NCI-H2107 treated with DMSO at 0.1 percent for 48 hours (cell line): ENCODE measurements at regions not wholly inside any gene's neighbourhood (a gene's known extent, or its start where the extent isn't known, plus 50 kb on each side); places are given as distances from the start of the nearest gene placed in this dataset.
"Not testable (repeated sequence)": the region's sequence is repeated elsewhere in the genome, so short reads cannot be mapped to it uniquely, and the experiment has no call there.

Source experiments
- DNase-seq: peaks from one replicate; lab custom pipeline; 2025; ENCODE audit not compliant: unreplicated experiment; lab: John Stamatoyannopoulos, UW

DNA sequence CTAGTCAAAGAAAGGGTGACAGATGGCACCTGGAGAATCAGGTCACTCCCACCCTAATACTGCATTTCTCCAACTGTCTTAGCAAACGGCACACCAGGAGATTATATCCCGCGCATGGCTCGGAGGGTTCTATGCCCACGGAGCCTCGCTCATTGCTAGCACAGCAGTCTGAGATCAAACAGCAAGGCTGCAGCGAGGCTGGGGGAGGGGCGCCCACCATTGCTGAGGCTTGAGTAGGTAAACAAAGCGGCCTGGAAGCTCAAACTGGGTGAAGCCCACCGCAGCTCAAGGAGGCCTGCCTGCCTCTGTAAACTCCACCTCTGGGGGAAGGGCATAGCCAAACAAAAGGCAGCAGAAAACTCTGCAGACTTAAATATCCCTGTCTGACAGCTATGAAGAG lies 268.1 kb upstream of the GRM3 start:
- DNase-seq: not testable (repeated sequence)

DNA sequence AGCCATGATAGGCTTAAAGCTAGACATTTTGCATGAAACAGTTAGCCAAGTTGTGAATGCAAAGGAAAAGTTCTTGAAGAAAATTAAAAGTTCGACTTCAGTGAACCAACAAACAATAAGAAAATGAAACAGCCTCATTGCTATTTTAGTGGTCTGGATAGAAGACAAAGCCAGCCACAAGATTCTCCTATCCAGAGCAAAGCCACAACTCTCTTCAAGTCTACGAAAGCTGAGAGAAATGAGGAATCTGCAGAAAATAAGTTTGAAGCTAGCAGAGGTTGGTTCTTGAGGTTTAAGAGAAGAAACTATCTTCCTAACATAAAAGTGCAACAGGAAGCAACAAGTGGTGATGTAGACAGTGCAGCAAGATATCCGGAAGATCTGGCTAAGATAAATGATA lies 271.4 kb upstream of the GRM3 start:
- DNase-seq: no peak

DNA sequence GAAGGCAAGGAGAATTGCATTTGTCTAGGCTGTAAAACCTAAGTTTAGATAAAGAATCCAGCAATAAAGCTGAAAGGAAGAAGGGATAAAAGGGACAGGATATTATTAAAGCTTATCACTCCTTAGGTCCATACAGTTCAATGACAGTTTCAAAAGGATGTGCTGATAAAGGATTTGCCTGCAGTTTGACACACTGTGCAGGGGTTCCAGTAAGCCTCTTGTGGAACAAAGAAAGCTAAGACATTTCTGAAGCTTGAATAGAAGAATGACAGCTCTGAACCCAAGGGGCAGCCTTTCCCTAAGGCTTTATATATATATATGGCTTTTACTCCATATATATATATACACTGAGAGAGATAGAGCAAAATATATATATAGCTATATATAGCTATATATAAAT lies 276.8 kb upstream of the GRM3 start:
- DNase-seq: no peak

DNA sequence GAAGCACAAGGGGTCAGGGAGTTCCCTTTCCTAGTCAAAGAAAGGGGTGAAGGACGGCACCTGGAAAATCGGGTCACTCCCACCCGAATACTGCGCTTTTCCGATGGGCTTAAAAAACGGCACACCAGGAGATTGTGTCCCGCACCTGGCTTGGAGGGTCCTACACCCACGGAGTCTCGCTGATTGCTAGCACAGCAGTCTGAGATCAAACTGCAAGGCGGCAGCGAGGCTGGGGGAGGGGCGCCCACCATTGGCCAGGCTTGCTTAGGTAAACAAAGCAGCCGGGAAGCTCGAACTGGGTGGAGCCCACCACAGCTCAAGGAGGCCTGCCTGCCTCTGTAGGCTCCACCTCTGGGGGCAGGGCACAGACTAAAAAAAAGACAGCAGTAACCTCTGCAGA lies 303.3 kb upstream of the GRM3 start:
- DNase-seq: not testable (repeated sequence)

DNA sequence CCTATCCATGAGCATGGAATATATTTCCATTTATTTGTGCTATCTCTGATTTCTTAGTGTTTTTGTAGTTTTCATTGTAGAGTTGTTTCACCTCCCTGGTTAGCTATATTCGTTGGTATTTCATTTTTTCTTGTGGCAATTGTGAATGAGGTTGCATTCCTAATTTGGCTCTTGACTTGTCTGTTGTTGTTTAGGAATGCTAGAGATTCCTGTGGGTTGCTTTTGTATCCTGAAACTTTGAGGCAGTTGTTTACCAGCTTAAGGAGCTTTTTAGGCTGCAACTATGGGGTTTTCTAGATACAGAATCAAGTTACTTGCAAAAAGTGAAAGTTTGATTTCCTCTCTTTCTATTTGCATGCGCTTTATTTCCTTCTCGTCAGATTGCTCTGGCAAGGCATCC lies 304.7 kb upstream of the GRM3 start:
- DNase-seq: no peak

DNA sequence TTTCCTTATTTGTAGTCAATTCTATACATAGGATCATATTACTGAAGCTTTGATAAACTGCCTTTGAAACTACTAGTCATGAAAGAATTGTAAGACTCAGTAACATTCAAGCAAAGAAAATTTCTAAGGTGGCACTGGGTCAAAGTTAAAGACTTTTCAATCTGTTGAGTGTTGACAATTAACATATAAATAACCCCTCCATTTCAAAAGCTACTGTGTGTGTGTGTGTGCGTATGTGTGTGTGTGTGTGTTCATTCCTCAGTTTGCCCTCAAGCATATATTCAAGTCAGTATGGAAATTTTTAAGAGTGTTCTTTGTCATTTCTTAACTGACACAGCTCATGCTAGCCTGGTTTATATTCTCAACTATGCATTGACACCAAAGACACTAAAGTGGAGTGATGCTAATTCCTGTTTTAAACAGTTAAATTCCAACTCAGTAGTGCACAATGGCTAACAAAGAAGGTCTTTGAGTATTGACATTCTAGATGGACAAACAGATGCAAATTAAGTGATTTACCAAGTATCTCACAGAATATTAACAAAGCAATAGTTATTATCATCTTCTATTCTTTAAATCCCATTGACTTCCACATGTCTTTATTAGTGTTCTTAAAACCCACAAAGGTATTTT lies 314.8 kb upstream of the GRM3 start:
- DNase-seq: no peak

DNA sequence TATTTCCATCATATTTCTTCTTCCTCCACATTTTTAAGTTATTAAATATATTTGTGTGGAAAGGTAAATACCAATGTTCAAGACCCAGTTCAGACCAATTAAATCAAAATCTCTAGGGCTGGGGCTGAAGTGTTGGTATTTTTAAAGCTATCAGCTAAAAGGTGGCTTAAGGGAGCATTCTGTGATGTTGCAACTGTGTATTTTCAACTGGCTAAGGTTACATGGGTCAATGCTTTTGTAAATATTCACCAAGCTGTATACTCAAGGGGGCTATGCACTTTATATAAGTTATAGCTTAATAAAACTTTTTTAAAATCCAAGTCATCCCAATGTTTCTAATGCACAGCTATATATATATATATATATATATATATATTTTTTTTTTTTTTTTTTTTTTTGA lies 316.9 kb upstream of the GRM3 start:
- no peak for DNase-seq

DNA sequence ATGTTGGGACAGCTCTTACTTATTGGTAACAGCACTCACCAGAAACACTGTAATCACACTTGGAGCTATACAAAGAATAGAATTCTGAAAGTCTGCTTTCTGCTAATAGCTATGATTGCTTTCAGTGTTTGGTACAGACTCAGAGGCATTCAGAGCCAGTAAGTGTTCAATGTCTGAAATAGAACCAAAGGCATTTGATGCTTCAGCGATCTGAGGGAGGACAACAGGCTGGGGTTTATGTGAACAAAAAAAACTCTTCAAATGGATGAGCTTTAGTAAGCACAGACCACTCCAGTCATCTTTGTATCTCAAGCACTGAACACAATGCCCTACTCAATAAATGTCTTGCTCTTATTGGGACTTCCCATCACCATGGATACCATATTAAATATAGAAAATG lies 322.8 kb upstream of the GRM3 start:
- no peak for DNase-seq

DNA sequence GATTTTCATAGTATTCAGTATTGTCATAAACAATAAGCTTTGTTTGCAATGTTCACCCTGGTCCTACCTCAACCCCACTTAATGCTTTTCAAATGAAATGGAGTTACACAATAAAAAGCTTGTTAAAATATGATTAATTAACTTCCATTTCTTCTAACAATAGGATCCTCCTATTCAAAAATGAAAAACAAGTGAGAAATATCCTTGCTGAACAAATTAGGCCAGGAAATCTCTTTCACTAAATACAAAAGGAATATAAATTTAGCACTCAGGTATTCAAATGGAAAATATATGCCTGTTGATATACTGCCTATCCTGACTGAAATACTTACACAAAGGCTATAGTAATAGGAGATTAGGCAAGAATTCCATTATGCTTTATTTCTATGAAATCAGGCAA lies 323.4 kb upstream of the GRM3 start:
- DNase-seq: no peak

DNA sequence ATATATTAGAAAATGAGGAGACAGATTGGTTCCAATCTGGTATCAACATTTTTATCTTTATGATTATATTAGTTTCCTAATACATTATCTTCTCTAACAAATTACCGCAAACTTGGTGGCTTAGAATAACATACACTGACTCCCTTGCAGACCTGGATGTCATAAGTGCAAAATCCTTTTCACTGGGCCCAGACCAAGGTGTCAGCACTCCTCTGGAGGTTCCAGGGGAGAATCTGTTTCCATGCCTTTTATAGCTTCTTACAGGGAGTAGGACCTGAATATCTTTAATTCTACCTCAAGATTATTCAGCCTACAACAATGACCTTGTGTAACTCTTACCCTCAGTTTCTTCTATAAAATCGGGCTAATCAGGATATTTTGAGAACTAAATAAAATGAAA lies 329.9 kb upstream of the GRM3 start:
- no peak for DNase-seq

DNA sequence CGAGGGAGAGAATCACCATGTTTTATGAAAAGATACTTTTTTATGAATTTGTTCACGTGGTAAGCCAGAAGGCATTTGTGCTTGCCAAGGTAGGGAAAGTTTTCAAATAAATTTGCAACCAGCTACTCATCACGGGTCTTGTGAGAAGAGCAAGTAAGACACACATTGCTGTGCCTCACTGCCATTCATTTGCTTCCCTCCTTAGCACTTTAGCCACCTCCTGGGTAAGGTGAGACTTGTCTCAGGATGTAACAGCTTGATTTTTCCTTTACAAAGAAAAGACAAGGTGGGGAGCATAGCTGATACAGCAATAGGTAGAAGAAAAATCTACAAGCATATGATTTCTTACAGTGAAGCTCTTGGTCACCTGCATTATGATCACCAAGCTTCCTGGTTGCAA lies 342.4 kb upstream of the GRM3 start:
- no peak for DNase-seq

DNA sequence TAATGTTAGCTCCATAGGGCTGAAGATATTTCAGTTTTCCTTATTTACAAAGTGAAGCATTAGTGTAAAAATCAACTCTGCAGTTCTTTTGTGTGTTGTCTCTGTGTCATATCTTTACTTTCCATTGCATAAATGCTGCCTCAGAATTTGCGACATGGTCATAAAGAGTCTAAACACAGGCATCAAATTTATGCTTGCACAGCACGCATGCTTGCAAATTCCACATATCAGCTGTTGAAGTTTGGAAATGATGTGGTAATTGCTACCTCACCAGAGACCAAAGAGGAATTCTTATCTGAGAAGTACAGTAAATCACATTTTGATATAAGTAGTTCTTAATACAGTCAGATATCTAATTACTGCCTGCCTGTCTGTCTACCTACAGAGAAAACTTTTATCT lies 348.2 kb upstream of the GRM3 start:
- DNase-seq: no peak

DNA sequence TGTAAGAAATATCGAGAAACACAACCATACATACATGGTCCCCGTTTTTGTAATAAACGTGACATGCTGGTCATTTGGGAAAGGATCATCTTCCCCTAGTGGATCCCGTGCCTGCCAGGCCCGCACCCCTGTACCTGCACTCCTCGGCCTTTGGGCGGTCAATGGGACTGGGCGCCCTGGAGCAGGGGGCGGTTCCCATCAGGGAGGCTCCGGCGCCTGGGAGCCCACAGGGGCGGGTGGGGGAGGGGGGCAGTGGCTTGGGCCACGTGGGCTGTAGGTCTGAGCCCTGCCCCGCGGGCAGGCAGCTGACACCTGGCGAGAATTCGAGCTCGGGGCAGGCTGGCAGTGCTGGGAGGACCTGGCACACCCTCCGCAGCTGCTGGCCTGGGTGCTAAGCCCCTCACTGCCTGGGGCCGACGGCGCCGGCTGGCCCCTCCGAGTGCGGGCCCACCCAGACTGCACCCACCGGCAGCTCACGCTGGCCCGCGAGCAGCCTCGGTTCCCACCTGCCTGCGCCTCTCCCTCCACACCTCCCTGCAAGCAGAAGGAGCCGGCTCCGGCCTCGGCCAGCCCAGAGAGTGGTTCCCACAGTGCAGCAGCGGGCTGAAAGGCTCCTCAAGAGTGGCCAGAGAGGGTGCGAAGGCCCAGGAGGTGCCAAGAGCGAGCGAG lies 361.6 kb upstream of the GRM3 start:
- no peak for DNase-seq

DNA sequence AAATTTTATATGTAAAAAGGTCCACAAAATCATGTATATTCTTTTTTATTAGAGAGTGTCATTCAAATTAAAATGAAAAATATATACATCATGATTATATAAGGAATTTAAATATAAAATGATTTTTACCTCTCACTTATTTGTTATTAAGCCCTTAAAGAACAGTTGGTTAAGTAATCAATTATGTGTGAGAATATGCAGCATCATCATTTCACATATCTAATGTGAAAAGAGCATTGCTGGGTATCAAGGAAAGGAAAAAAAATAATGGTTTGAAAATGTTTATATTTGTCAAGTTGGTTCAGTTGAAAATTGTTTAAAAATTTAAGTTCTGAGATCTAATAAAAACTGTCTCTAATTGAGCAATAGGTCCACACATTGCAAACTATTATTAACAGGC lies 363.6 kb upstream of the GRM3 start:
- DNase-seq: no peak

DNA sequence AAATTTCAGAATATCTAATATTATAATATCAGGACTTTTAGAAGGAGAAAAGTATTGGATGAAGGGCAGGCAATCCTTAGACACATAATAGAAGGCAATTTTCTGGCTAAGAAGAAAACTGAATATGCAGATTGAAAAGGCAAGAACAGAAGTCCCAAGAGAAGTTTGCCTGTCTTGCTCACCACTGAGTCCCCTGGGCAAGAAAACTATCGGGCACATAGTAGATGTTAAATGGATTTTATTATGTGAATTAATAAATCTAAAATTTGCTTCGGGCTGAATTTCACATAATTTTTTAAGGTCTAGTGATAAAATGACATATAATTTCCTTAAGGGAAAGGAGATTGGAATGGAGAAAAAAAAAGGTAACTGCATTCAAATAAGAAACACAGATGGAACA lies 380.9 kb upstream of the GRM3 start:
- DNase-seq: no peak

DNA sequence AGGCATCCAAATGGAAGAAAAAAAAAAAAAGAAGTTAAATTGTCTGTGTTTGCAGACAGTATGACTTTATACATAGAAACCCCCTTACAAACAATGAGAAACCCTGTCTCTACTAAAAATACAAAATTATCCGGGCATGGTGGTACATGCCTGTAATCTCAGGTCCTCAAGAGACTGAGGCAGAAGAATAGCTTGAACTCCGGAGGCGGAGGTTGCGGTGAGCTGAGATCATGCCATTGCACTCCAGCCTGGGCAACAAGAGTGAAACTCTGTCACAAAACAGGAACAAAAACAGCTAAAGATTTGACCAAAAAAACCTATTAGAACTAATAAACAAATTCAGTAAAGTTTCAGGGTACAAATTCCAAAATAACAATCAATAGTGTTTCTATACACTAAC lies 385.8 kb upstream of the GRM3 start:
- DNase-seq: no peak

DNA sequence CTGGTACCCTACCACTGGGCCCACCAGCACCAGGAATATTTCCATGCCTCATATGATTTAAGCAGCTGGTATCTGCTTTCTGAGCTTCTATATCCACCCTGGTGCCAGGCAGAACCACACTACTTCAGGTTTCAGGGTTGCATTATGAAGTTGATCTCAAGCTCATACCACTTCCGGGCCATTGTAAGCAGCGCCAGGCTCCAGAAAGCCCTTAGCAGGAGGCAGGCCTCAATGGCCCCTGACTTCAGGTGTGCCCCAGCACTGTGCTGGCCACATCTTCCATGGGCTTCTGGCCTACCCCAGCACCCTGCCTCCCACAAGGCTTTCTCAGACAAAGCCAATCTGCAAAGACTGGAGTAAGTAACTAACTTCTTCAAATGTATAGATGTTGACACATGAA lies 391.3 kb upstream of the GRM3 start:
- DNase-seq: no peak

DNA sequence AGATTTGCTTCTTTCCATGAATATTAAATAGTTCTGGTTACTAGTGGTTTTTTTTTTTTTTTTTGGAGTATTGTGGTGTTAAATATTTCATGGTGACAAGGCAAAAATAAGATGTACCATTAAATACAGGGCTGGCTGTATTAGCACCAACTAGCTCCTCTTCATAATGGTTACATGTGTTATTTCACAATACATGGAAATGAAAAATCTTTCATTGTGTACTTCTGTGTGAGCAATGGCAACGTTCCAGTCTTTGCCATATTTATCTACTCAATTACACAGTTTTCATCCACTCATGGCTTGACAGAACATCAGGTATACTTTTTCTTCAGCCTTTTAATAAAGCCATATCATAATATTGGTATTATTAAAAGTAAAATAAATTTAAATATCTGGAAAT lies 394.7 kb upstream of the GRM3 start:
- DNase-seq: no peak

DNA sequence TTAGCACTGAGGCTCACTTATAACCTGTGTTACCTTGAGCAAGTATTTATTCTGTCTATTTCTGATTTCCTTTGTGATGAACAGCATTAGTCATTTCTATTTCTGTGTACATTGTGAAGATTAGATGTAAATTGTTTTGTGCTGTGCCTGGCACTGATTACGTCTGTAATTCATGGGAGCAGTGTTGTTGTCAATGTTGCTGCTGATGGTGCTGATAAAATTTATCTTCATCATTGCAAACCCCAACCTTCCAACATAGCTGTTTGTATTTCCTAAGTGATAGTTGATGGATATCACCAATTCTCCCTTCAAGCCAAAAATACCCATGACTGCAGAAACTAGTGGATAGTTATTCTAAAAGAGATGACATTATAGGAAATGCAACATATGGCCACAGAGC lies 400.5 kb upstream of the GRM3 start:
- no peak for DNase-seq

DNA sequence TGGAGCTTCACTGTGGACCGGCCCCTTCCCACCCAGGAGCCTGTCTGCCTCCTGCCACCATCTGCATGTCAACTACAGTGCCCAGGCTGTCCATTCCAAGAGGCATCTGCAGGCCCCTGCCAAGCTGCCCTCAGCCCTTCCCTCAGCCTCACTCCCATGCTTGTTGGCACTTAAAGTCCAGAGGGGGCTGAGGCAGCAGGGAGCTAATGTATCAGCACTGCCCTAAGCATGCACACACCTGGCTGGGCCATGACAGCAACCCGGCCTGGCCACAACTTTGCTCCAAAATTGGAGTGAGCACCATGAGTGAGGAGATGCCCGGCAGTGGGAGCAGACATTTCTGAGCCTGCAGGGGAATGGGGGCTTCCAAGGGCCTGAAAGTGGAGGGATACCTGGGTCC lies 417.5 kb upstream of the GRM3 start:
- DNase-seq: no peak

DNA sequence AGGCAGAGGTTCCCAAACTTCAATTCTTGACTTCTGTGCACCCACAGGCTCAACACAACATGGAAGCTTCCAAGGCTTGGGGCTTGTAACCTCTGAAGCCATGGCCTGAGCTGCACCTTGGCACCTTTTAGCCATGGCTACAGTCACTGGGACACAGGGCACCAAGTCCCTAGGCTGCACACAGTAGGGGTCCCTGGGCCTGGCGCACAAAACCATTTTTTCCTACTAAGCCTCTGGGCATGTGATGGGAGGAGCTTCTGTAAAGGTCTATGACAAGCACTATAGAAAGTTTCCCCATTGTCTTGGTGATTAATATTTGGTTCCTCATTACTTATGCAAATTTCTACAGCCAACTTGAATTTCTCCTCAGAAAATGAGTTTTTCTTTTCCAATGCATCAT lies 420.9 kb upstream of the GRM3 start:
- DNase-seq: no peak

DNA sequence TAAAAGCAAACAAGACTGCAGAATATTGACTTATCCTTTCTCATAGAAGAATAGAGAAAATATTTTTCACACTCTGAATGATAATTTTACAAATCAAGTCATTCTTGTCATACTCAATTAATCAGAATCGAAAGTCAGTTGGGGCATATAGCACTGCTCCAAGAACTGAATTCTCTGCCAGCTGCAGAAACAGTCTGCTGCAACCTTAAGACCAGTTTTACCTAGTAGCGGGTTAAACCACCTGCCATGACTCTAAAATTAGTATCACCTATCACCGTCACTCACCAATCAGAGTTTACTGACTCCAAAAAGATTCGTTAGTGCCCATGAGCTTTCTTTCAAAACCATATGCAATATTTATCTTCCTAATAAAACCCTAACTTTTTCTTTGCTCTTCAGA lies 429.0 kb upstream of the GRM3 start:
- DNase-seq: no peak

DNA sequence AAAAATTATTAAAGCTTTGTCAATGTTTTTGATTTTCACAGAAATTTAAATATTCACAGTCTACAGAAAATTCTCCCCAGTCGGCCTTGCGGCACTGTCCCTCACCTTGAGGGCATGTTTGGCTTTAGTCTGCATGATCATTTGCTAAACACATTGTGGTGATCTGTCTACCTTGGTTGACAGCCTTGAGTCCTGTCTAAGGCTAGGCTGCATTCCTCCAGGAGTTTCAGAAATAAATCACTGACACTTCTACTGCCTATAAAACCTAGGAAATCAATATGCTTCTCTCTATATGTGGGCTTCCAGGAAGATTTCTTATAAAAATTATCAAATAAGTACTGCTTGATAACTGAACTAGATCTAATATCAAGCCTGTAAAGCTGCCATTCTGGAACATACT lies 430.7 kb upstream of the GRM3 start:
- no peak for DNase-seq
